ENCODE measurements at regions not wholly inside any gene's neighbourhood (a gene's known extent, or its start where the extent isn't known, plus 50 kb on each side); places are given as distances from the start of the nearest gene placed in this dataset.
"Not testable (repeated sequence)": the region's sequence is repeated elsewhere in the genome, so short reads cannot be mapped to it uniquely, and the experiment has no call there.

DNA sequence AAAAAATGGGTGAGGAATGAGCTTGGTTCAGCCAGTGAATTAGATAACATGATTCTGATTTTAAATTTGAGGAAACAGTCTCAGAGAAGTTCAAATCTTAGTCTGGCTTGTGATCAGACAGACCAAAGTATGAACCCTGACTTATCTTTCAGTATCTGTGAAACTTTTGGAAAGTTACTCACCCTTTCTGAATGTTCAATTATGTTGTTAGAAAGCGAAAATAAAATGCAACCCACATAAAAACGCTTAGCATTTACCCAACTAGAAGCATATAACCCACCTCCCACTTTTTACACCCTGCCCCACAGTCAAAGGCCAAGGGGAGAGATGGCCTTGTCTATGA is 319.7 kb downstream of the SPATA31A1 start:
- not testable (repeated sequence) for DNase-seq

GRCh38 chr9:39678534-39679263 is 323.2 kb downstream of the SPATA31A1 start:
- not testable (repeated sequence) for DNase-seq

- not testable (repeated sequence) for DNase-seq
Observed at GRCh38 chr9:39680694-39681401, 325.4 kb downstream of the SPATA31A1 start.

DNA sequence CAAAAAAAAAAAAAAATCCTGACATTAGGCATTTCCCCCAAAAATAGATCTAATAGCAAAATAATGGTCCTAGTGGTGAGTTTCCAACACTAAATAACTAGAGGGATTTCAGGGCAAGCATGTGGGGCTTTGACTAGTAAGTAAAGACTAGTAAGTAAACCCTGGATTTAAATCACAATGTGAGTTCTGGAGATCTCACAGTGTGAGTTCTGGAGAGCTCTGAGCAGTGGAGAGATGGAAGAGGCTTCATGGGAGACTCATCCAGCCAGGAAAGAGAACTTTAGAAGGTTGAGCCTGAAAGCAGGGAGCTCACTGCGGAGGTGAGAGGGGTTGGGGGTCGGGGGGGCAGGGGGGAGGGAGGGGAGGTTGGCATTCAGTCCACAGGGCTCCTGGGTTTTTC is 373.4 kb downstream of the SPATA31A1 start:
- not testable (repeated sequence) for DNase-seq

DNA sequence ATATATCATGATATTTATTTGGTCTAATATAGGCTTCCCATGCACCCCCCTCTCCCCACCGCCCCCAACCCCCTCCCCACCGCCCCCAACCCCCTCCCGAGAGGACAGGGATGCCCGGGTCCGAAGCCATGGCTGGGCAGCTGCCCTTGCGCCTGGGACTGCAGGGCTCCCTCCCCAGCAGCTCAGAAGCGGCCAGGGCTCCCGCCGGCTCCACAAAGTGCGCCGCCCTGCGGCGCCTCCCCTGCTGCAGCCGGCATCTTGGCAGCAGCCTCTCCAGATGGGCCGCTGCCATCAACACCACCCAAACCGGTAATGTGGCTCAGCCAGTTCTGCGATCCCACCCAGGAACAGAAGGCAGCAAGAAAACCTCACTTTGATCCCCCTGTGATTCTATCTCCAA is 389.4 kb downstream of the SPATA31A1 start:
- not testable (repeated sequence) for DNase-seq

GRCh38 chr9:39775570-39775969 is 420.1 kb downstream of the SPATA31A1 start:
- DNase-seq: not testable (repeated sequence)

DNA sequence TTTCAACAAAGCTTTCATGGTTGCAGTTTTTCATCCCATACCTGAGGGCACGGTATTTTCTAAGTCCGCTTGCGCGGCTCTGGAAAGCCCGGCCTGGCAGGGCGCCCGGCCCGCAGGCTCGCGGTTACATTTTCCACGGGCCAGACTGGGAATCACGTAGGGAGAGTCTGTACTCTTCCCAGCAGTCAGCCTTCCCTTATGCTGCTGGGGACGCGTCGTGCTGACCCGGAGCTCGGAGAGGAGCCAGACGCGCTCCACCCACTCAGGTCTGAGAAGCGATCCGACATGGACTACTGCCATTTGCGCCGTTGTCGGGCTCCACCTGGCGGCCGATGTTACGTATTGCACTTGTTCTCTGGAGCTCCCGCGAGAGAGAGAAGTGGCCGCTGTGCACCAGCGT is 435.9 kb downstream of the SPATA31A1 start:
- not testable (repeated sequence) for DNase-seq

DNA sequence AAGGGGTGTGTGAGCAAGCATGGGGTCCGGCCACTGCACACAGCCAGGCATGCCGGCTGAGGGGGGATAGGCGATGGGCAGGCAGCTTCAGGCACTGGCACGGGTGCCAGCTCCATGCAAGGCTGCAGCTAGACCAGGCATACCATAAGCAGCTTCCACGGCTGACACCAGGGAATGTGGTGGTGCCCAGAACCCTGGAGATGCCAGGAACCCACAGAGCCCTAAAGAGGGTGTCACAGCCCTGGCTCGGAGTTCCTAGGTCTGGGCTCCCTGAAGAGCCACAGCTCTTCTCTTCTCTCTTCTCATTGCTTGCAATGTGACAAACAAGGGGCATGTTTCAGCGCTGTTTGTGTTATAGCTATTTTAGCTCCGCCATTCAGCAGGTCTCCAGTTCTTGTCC is 442.5 kb downstream of the SPATA31A1 start:
- DNase-seq: not testable (repeated sequence)

DNA sequence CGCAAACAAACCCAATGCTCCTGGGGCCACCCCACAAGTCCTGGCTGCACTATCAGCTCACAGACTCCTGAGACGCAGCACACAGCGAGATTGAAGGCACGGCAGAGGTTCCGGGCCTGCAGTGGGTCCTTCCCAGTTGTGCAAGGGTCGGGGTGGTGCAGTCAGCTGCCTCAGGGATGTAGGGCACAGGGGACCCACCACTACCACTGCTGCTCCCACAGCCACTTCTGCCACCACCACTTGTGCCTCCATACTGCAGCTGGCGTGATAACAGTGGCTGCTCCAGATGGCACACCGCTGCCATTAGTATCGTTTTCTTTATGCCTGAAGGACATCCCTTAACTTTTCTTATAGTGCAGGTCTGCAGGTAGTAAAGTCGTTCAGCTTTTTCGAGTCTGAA is 443.8 kb downstream of the SPATA31A1 start:
- DNase-seq: not testable (repeated sequence)

DNA sequence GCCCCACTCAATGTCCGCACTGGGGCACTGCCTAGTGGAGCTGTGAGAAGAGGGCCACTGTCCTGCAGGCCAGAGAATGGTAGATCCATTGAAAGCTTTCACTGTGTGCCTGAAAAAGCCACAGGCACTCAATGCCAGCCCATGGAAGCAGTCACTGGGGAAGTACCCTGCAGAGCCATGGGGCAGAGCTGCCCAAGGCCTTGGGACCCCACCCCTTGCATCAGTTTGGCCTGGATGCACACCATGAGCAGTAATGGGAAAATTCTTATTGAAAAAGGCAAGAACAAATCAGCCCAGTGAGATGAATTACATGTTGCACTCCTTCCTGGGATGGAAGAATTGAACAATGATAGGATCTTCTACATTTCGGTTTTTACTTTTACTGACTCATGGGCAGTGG is 447.1 kb downstream of the SPATA31A1 start:
- DNase-seq: not testable (repeated sequence)

- DNase-seq: peak; percentile 15 to 74
Observed at GRCh38 chr9:39809401-39810226, 454.1 kb downstream of the SPATA31A1 start.

DNA sequence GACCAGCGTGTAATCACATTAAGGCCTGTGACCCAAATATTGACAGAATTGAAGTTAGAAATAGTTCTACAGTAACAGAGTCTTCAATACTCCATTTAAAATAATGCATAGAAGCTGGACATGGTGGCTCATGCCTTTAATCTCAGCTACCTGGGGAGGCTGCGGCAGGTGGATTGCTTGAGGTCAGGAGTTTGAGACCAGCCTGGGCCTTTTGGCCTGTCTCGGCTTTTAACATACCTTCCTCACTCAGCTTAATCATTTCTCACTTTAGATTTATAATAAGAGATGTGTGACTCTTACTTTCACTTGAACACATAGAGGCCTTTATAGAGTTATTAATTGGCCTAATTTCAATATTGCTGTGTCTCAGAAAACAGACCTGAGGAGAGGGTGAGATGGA is 454.9 kb downstream of the SPATA31A1 start:
- DNase-seq: not testable (repeated sequence)

DNA sequence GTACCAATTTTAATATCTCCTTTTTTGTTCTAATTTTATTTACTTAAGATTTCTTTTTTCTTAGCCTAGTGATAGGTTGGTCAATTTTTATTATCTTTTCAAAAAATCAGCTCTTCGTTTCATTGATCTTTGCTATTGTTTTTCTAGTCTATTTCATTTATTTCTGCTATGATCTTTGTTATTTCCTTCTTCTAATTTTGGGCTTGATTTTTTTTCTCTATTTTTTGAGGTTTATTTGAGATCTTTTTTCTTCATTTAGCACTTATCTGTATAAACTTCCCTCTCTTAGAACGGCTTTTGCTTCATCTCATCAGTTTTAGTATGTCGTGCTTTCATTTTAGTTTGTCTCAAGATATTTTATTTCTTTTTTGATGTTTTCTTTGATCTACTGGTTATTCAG is 456.1 kb downstream of the SPATA31A1 start:
- DNase-seq: not testable (repeated sequence)

DNA sequence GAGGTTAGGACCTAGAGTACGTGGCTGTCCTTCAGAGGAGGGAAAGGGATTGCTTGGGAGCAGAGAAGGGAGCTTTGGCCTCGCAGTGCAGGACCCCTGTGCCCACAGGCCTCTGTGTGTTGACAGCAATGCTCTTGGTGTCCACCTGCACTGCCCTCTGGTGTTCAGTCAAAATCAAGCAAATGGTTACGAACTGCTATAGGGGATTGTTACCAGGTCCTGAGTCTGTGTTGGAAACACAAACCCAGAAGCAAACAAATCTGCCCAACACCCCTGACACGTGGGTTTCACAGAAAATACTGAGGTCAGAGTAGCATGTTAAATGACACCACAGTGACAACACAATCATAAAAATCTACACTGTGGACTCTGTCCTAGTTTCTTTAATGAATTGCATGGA is 473.0 kb downstream of the SPATA31A1 start:
- DNase-seq: not testable (repeated sequence)
